HEK293 (cell line): ENCODE measurements at regions not wholly inside any gene's neighbourhood (a gene's known extent, or its start where the extent isn't known, plus 50 kb on each side); places are given as distances from the start of the nearest gene placed in this dataset.

Experiments
- CTCF ChIA-PET: fragments of 350-600 bp; formaldehyde crosslinking; extraction: SDS; loops from one replicate; lab custom pipeline; 2021; ENCODE audit warnings: antibody characterized with exemption; lab: Yijun Ruan, JAX
- POLR2A ChIA-PET: fragments of 300-600 bp; formaldehyde crosslinking; extraction: SDS; loops from one replicate; lab custom pipeline; 2020; ENCODE audit warnings: antibody characterized with exemption, inconsistent platforms; lab: Yijun Ruan, JAX
- H3K27ac ChIP-seq: fragments of 200-500 bp; sonication (Bioruptor generic); 2 replicates; pipeline ENCODE4 v1.5.1; 2014; ENCODE audit warnings: low read depth, low read length, control low read depth, inconsistent platforms; ENCODE audit errors: extremely low read depth
- H3K36me3 ChIP-seq, 2 experiments: fragments of 200-500 bp in 1 of 2; sonication (Bioruptor generic) in 1 of 2; 1 replicate in 1 of 2; 2 replicates in 1 of 2; pipeline ENCODE4 v1.5.1; 2014 to 2017; ENCODE audit warnings: inconsistent platforms in 2 of 2, low read length in 2 of 2; ENCODE audit not compliant: control insufficient read depth in 2 of 2, insufficient read depth in 1 of 2
- H3K4me1 ChIP-seq: fragments of 200-500 bp; sonication (Bioruptor generic); 2 replicates; pipeline ENCODE4 v1.5.1; 2014; ENCODE audit warnings: mild to moderate bottlenecking, low read length, inconsistent platforms; ENCODE audit not compliant: control insufficient read depth, insufficient read depth
- H3K4me3 ChIP-seq: 2 replicates; pipeline ENCODE4 v1.5.1; 2011; ENCODE audit warnings: low read depth, mild to moderate bottlenecking, control low read depth, low read length, moderate library complexity
- H3K9me3 ChIP-seq: fragments of 200-500 bp; sonication (Bioruptor generic); 2 replicates; pipeline ENCODE4 v1.5.1; 2014; ENCODE audit warnings: low read depth, low read length, inconsistent platforms; ENCODE audit not compliant: control insufficient read depth, insufficient read depth
- ELK4 ChIP-seq: IDR thresholded peaks from 2 replicates; pipeline ENCODE4 v1.6.1; 2011; ENCODE audit warnings: mild to moderate bottlenecking, low read depth, low read length, borderline replicate concordance
- GFI1B ChIP-seq: fragments of 450-650 bp; formaldehyde crosslinking; IDR thresholded peaks from 2 replicates; pipeline ENCODE4 v1.5.1; 2016; ENCODE audit warnings: missing biosample characterization, missing genetic modification characterization
- HOXD13 ChIP-seq: sonication (generic); formaldehyde crosslinking; IDR thresholded peaks from 2 replicates; pipeline ENCODE4 v1.8.0; 2022; ENCODE audit warnings: missing genetic modification reagents, borderline replicate concordance
- KLF10 ChIP-seq: fragments of 450-650 bp; IDR thresholded peaks from 2 replicates; pipeline ENCODE4 v1.5.1; 2018; ENCODE audit warnings: missing biosample characterization, mild to moderate bottlenecking, missing genetic modification characterization
- MEIS1 ChIP-seq: sonication (generic); formaldehyde crosslinking; IDR thresholded peaks from 2 replicates; pipeline ENCODE4 v1.8.1; 2022; ENCODE audit warnings: missing genetic modification reagents, mild to moderate bottlenecking, borderline replicate concordance
- OSR2 ChIP-seq: fragments of 450-650 bp; formaldehyde crosslinking; IDR thresholded peaks from 2 replicates; pipeline ENCODE4 v1.5.1; 2016; ENCODE audit warnings: missing biosample characterization, missing genetic modification characterization
- PRDM10 ChIP-seq: fragments of 450-650 bp; formaldehyde crosslinking; IDR thresholded peaks from 2 replicates; pipeline ENCODE4 v1.5.1; 2016; ENCODE audit warnings: missing biosample characterization, missing genetic modification characterization
- RBAK ChIP-seq: fragments of 450-650 bp; formaldehyde crosslinking; IDR thresholded peaks from 2 replicates; pipeline ENCODE4 v1.5.1; 2016; ENCODE audit warnings: missing biosample characterization, missing genetic modification characterization
- SP7 ChIP-seq: fragments of 450-650 bp; formaldehyde crosslinking; IDR thresholded peaks from 2 replicates; pipeline ENCODE4 v1.5.1; 2016; ENCODE audit warnings: missing biosample characterization, missing genetic modification characterization
- ZNF138 ChIP-seq: fragments of 450-650 bp; formaldehyde crosslinking; IDR thresholded peaks from 2 replicates; pipeline ENCODE4 v1.5.1; 2016; ENCODE audit warnings: missing biosample characterization, missing genetic modification characterization, borderline replicate concordance
- ZNF148 ChIP-seq: fragments of 450-650 bp; formaldehyde crosslinking; IDR thresholded peaks from 2 replicates; pipeline ENCODE4 v1.5.0; 2017; ENCODE audit warnings: missing biosample characterization, missing genetic modification characterization, borderline replicate concordance
- ZNF157 ChIP-seq: fragments of 450-650 bp; formaldehyde crosslinking; IDR thresholded peaks from 2 replicates; pipeline ENCODE4 v1.5.1; 2016; ENCODE audit warnings: missing biosample characterization, missing genetic modification characterization
- ZNF174 ChIP-seq: fragments of 450-650 bp; formaldehyde crosslinking; IDR thresholded peaks from 2 replicates; pipeline ENCODE4 v1.5.0; 2017; ENCODE audit warnings: missing biosample characterization, mild to moderate bottlenecking, missing genetic modification characterization
- ZNF223 ChIP-seq: fragments of 450-650 bp; formaldehyde crosslinking; IDR thresholded peaks from 2 replicates; pipeline ENCODE4 v1.5.1; 2016; ENCODE audit warnings: missing biosample characterization, missing genetic modification characterization
- ZNF24 ChIP-seq: fragments of 450-650 bp; formaldehyde crosslinking; IDR thresholded peaks from 2 replicates; pipeline ENCODE4 v1.5.1; 2016; ENCODE audit warnings: missing biosample characterization, missing genetic modification characterization
- ZNF248 ChIP-seq: fragments of 450-650 bp; formaldehyde crosslinking; IDR thresholded peaks from 2 replicates; pipeline ENCODE4 v1.5.1; 2017; ENCODE audit warnings: missing biosample characterization, missing genetic modification characterization
- ZNF26 ChIP-seq: fragments of 450-650 bp; formaldehyde crosslinking; IDR thresholded peaks from 2 replicates; pipeline ENCODE4 v1.5.1; 2016; ENCODE audit warnings: missing biosample characterization, missing genetic modification characterization
- ZNF366 ChIP-seq: fragments of 450-650 bp; formaldehyde crosslinking; conservative IDR thresholded peaks from 2 replicates; pipeline ENCODE4 v1.5.1; 2016; ENCODE audit warnings: missing biosample characterization, missing genetic modification characterization
- ZNF426 ChIP-seq: fragments of 450-650 bp; formaldehyde crosslinking; IDR thresholded peaks from 2 replicates; pipeline ENCODE4 v1.5.1; 2017; ENCODE audit warnings: missing biosample characterization, missing genetic modification characterization, mild to moderate bottlenecking, inconsistent platforms, moderate library complexity
- ZNF488 ChIP-seq: fragments of 450-650 bp; formaldehyde crosslinking; IDR thresholded peaks from 2 replicates; pipeline ENCODE4 v1.5.1; 2016; ENCODE audit warnings: missing biosample characterization, missing genetic modification characterization
- ZNF510 ChIP-seq: fragments of 450-650 bp; formaldehyde crosslinking; IDR thresholded peaks from 2 replicates; pipeline ENCODE4 v1.5.1; 2018; ENCODE audit warnings: mild to moderate bottlenecking, missing genetic modification characterization, missing biosample characterization; ENCODE audit not compliant: insufficient replicate concordance
- ZNF529 ChIP-seq: fragments of 450-650 bp; formaldehyde crosslinking; IDR thresholded peaks from 2 replicates; pipeline ENCODE4 v1.5.1; 2017; ENCODE audit warnings: missing genetic modification characterization, missing biosample characterization; ENCODE audit not compliant: insufficient replicate concordance
- ZNF530 ChIP-seq: fragments of 450-650 bp; formaldehyde crosslinking; IDR thresholded peaks from 2 replicates; pipeline ENCODE4 v1.5.1; 2016; ENCODE audit warnings: low read depth, missing biosample characterization, missing genetic modification characterization
- ZNF548 ChIP-seq: fragments of 450-650 bp; formaldehyde crosslinking; IDR thresholded peaks from 2 replicates; pipeline ENCODE4 v1.5.1; 2016; ENCODE audit warnings: missing biosample characterization, missing genetic modification characterization
- ZNF558 ChIP-seq: fragments of 450-650 bp; formaldehyde crosslinking; IDR thresholded peaks from 2 replicates; pipeline ENCODE4 v1.5.1; 2016; ENCODE audit warnings: missing biosample characterization, missing genetic modification characterization
- ZNF792 ChIP-seq: fragments of 450-650 bp; formaldehyde crosslinking; IDR thresholded peaks from 2 replicates; pipeline ENCODE4 v1.5.1; 2016; ENCODE audit warnings: missing biosample characterization, missing genetic modification characterization

- Histone ChIP-seq H3K36me3 (no peaks in the 10 kb centered on the region), H3K4me3 (no peak overlapping the region)
- TF ChIP-seq ZNF157 (no peak), ZNF223 (tag by site-specific recombination) (no peak), ZNF529 (no peak), OSR2 (tag by site-specific recombination) (no peak), ZNF138 (tag by site-specific recombination) (no peak), ZNF24 (no peak), ZNF366 (tag by site-specific recombination) (no peak), ZNF248 (tag by site-specific recombination) (no peak), PRDM10 (tag by site-specific recombination) (no peak), ZNF426 (tag by site-specific recombination) (no peak), ZNF530 (tag by site-specific recombination) (no peak), ZNF558 (tag by site-specific recombination) (no peak), ZNF488 (no peak), SP7 (no peak), ZNF510 (tag by site-specific recombination) (no peak), ZNF148 (no peak), MEIS1 (CRISPR knock-in tag) (no peak), RBAK (tag by site-specific recombination) (no peak), KLF10 (no peak), HOXD13 (CRISPR knock-in tag) (no peak)
- TF ChIP-seq, all 188 proteins: peak for 0
- ChIA-PET POLR2A (no interaction called here), CTCF (no interaction called here)
- Histone ChIP-seq H3K4me1 (peaks cover 7% of the 10 kb centered on the region), H3K27ac (no peak overlapping the region), H3K9me3 (no peaks in the 10 kb centered on the region)
Measured at GRCh38 chr14:101071493-101071906, 168.0 kb upstream of the RTL1 start.

GRCh38 chr14:101072070-101072469 lies 168.5 kb upstream of the RTL1 start:
- CTCF ChIA-PET, result no interaction called here
- POLR2A ChIA-PET, result no interaction called here
- H3K9me3 ChIP-seq, result no peaks in the 10 kb centered on the region

More at GRCh38 chr14:101072070-101072469, 168.5 kb upstream of the RTL1 start:
- TF ChIP-seq ZNF174 (tag by site-specific recombination) (no peak), ZNF792 (no peak), ELK4 (no peak), GFI1B (tag by site-specific recombination) (no peak), ZNF26 (no peak), ZNF548 (tag by site-specific recombination) (no peak)
- TF ChIP-seq, all 188 proteins: peak for 0
- no peak overlapping the region for H3K4me3 ChIP-seq
- H3K27ac ChIP-seq, result no peak overlapping the region
- H3K36me3 ChIP-seq, result no peaks in the 10 kb centered on the region
- H3K4me1 ChIP-seq, result peaks cover 7% of the 10 kb centered on the region
